C4-2B (cell line): ENCODE measurements at regions not wholly inside any gene's neighbourhood (a gene's known extent, or its start where the extent isn't known, plus 50 kb on each side); places are given as distances from the start of the nearest gene placed in this dataset.

ENCODE experiments used
- H3K27ac ChIP-seq: fragments of 450-650 bp; 2 replicates; pipeline ENCODE4 v1.5.1; 2017
- ZFX ChIP-seq: fragments of 450-650 bp; IDR thresholded peaks from 2 replicates; pipeline ENCODE4 v1.6.1; 2017
- TF ChIP-seq, protein P1 (sequence below): fragments of 450-650 bp; conservative IDR thresholded peaks from 2 replicates; pipeline ENCODE4 v1.5.1; 2017; ENCODE audit warnings: mild to moderate bottlenecking

DNA sequence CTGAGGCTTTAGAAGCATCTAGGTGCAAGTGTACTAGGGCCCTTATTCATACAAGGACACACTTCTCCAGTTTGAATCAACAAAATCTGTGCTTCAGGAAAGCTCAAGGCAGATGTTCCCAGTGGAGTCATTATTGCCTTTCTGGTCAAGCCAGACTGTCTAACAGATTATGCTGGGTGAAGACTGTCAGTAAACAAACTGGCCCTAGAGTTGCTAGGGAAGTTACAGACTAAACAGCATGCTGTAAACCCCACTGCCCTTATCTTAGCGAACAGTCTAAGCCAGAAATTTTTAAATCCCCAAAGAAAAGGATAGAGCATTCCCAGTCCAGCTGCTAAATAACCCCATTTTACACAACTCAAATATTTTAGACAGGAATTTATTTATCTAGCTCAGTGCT is 1701.3 kb upstream of the PRR20A start:
- TF ChIP-seq, protein P1, sequence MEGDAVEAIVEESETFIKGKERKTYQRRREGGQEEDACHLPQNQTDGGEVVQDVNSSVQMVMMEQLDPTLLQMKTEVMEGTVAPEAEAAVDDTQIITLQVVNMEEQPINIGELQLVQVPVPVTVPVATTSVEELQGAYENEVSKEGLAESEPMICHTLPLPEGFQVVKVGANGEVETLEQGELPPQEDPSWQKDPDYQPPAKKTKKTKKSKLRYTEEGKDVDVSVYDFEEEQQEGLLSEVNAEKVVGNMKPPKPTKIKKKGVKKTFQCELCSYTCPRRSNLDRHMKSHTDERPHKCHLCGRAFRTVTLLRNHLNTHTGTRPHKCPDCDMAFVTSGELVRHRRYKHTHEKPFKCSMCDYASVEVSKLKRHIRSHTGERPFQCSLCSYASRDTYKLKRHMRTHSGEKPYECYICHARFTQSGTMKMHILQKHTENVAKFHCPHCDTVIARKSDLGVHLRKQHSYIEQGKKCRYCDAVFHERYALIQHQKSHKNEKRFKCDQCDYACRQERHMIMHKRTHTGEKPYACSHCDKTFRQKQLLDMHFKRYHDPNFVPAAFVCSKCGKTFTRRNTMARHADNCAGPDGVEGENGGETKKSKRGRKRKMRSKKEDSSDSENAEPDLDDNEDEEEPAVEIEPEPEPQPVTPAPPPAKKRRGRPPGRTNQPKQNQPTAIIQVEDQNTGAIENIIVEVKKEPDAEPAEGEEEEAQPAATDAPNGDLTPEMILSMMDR = no peak
- no peak for TF ChIP-seq ZFX
- H3K27ac ChIP-seq = no peak overlapping the region

GRCh38 chr13:55440465-55441085 is 1700.1 kb upstream of the PRR20A start:
- no peak for TF ChIP-seq ZFX
- TF ChIP-seq, protein P1 = no peak
- no peak overlapping the region for H3K27ac ChIP-seq

- no peak overlapping the region for H3K27ac ChIP-seq
- TF ChIP-seq, protein P1 = no peak
- TF ChIP-seq ZFX = no peak
These were observed 1676.5 kb upstream of the PRR20A start for GRCh38 chr13:55464222-55464621.

GRCh38 chr13:55467476-55467875 is 1673.2 kb upstream of the PRR20A start:
- H3K27ac ChIP-seq = no peak overlapping the region
- TF ChIP-seq, protein P1 = no peak
- TF ChIP-seq ZFX = no peak

DNA sequence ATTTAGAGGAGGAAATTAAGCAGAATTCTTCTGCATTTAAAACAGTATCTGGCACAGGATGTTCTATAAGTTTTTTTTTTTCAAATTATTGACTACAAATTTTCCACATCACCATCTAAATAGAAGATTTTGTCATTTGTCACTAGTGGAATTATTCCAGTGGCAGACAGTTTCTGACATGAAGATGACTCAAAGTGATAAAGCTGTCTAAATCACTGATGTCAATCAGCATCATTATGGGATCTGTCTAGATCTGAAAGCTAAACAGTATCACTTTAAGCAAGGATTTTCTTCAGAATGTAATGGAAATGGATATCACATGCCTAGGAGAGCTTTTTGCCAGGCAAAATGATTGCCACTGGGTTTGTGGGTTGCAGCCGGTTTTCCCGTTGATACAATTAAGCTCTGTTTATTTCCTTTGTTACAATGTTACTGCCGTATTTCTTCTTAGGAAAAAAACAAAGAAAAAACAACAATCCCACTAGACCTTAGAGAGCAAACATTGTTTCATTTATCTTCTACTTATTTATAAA is 1657.0 kb upstream of the PRR20A start:
- TF ChIP-seq ZFX = no peak
- TF ChIP-seq, protein P1 = no peak
- no peak overlapping the region for H3K27ac ChIP-seq

- no peak overlapping the region for H3K27ac ChIP-seq
- TF ChIP-seq, protein P1 = no peak
- TF ChIP-seq ZFX = no peak
These were observed 1647.4 kb upstream of the PRR20A start for GRCh38 chr13:55493297-55493696.

DNA sequence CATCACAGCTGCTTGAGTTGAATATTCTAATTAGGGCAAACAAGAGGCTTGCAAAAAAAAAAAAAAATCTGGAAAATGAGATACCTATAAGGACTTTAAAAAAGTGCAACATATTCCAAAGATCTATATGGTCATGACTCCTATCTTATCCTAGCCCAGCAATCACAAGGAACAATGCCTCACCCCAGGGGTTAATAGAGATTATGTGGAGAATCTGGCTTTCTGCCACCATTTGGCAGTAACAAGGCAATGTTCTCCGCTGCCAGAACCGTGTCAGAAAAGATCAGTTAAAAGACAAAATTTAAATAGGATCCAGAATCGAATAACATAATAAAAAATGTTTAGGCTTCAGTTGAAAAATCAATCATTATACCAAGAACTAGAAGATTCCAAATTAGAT is 1643.2 kb upstream of the PRR20A start:
- TF ChIP-seq, protein P1 = no peak
- TF ChIP-seq ZFX = no peak
- H3K27ac ChIP-seq = no peak overlapping the region
